ENCODE measurements at regions not wholly inside any gene's neighbourhood (a gene's known extent, or its start where the extent isn't known, plus 50 kb on each side); places are given as distances from the start of the nearest gene placed in this dataset.

GRCh38 chr11:70527046-70527395 lies 128.7 kb downstream of the CTTN start:
- TF ChIP-seq CTCF (IDR thresholded peaks at IDR 0.05; ENCODE audit: insufficient read depth, low read length, poor library complexity, severe bottlenecking) (no peak), EZH2phosphoT487 (conservative IDR thresholded peaks at IDR 0.05; ENCODE audit: low read length) (no peak)
